PC-9 (cell line): ENCODE measurements at regions not wholly inside any gene's neighbourhood (a gene's known extent, or its start where the extent isn't known, plus 50 kb on each side); places are given as distances from the start of the nearest gene placed in this dataset.

Experiments used
- BruUV-seq: library from RNA; stranded (reverse); fragments of 400-500 nt; replicated peaks from 2 replicates; lab custom pipeline; 2021; lab: Mats Ljungman, UMichigan
- CTCF ChIA-PET: fragments of 300-600 bp; sonication (Branson Sonifier 250); formaldehyde crosslinking; loops from one replicate; lab custom pipeline; 2022; ENCODE audit warnings: antibody characterized with exemption; lab: Charles Lee
- POLR2A ChIA-PET: fragments of 300-600 bp; sonication (Branson Sonifier 250); formaldehyde crosslinking; loops from one replicate; lab custom pipeline; 2022; ENCODE audit warnings: antibody characterized with exemption; ENCODE audit not compliant: unreplicated experiment; lab: Charles Lee
- DNase-seq, 2 experiments: peaks; one replicate each; pipeline versions ENCODE4 v3.0.0 to v3.0.0-alpha.2; 2015 to 2022; ENCODE audit warnings: mixed read lengths in 1 of 2
- H2AFZ ChIP-seq: fragments of 200-600 bp; sonication (generic); 2 replicates; pipeline ENCODE4 v1.8.1; 2017; ENCODE audit warnings: antibody characterized with exemption
- H3F3A ChIP-seq: fragments of 200-600 bp; sonication (generic); 2 replicates; pipeline ENCODE4 v1.8.1; 2017; ENCODE audit warnings: antibody characterized with exemption, mild to moderate bottlenecking, low read depth; ENCODE audit not compliant: insufficient read depth
- H3K27ac ChIP-seq: fragments of 200-600 bp; sonication (generic); 2 replicates; pipeline ENCODE4 v1.6.1; 2016; ENCODE audit warnings: mixed run types
- H3K27me3 ChIP-seq: fragments of 200-600 bp; sonication (generic); 2 replicates; pipeline ENCODE4 v1.6.1; 2016; ENCODE audit warnings: low read depth, mixed run types; ENCODE audit not compliant: insufficient read depth
- H3K36me3 ChIP-seq: fragments of 200-600 bp; sonication (generic); 2 replicates; pipeline ENCODE4 v1.6.1; 2016; ENCODE audit warnings: low read depth, mixed run types
- H3K4me1 ChIP-seq: fragments of 200-600 bp; sonication (generic); replicated peaks from 2 replicates; pipeline ENCODE4 v1.6.1; 2016; ENCODE audit warnings: mixed run types; ENCODE audit not compliant: insufficient read depth
- H3K4me2 ChIP-seq: fragments of 200-600 bp; sonication (generic); 2 replicates; pipeline ENCODE4 v1.6.1; 2017; ENCODE audit warnings: mixed run types
- H3K4me3 ChIP-seq: fragments of 200-600 bp; sonication (generic); 2 replicates; pipeline ENCODE4 v1.6.1; 2016; ENCODE audit warnings: mixed run types
- H3K79me2 ChIP-seq: fragments of 200-600 bp; sonication (generic); 2 replicates; pipeline ENCODE4 v1.6.1; 2017; ENCODE audit warnings: low read depth, mixed run types
- H3K9me2 ChIP-seq: fragments of 200-600 bp; sonication (generic); 2 replicates; pipeline ENCODE4 v1.8.1; 2017; ENCODE audit warnings: mild to moderate bottlenecking; ENCODE audit not compliant: insufficient read depth
- H3K9me3 ChIP-seq: fragments of 200-600 bp; sonication (generic); 2 replicates; pipeline ENCODE4 v1.8.1; 2016; ENCODE audit warnings: low read depth; ENCODE audit not compliant: insufficient read depth
- H4K20me1 ChIP-seq: fragments of 200-600 bp; sonication (generic); 2 replicates; pipeline ENCODE4 v1.8.1; 2017; ENCODE audit not compliant: insufficient read depth
- CTCF ChIP-seq: fragments of 200-600 bp; sonication (generic); conservative IDR thresholded peaks from 2 replicates; pipeline ENCODE4 v1.6.1; 2017; ENCODE audit warnings: mixed run types, antibody characterized with exemption, mild to moderate bottlenecking, moderate library complexity
- EZH2 ChIP-seq: fragments of 200-600 bp; sonication (generic); IDR thresholded peaks from 2 replicates; pipeline ENCODE4 v1.8.0; 2017; ENCODE audit warnings: antibody characterized with exemption, low read depth
- intact Hi-C: fragments of 100-400 bp; cut with micrococcal nuclease; formaldehyde crosslinking; loops from one replicate; pipeline ENCODE4 v1.10.0; 2022; ENCODE audit not compliant: unreplicated experiment

GRCh38 chr6:129911732-129912131, 50.6 kb upstream of the TMEM244 start:
- Histone ChIP-seq H3K4me1 (no peaks in the 10 kb centered on the region), H3K9me3 (no peaks in the 10 kb centered on the region), H3F3A (no peaks in the 10 kb centered on the region), H3K4me2 (no peak overlapping the region), H4K20me1 (no peaks in the 10 kb centered on the region), H3K79me2 (no peaks in the 10 kb centered on the region), H3K27ac (no peak overlapping the region), H3K36me3 (no peaks in the 10 kb centered on the region), H3K9me2 (no peaks in the 10 kb centered on the region), H2AFZ (peak overlapping the region; percentile 23; the same call in 1 of the 2 replicates), H3K4me3 (no peak overlapping the region), H3K27me3 (no peaks in the 10 kb centered on the region)
- ChIA-PET POLR2A (no interaction called here), CTCF (no interaction called here)
- no TSS peak for BruUV-seq
- TF ChIP-seq CTCF (no peak), EZH2 (no peak)
- no peak for DNase-seq
- intact Hi-C loops = no loop called here
